Uterus (tissue), 2 donors: ENCODE measurements at regions not wholly inside any gene's neighbourhood (a gene's known extent, or its start where the extent isn't known, plus 50 kb on each side); places are given as distances from the start of the nearest gene placed in this dataset.

Source experiments
- POLR2A ChIP-seq, 2 donors: fragments of 450-650 bp; IDR thresholded peaks; one replicate each; pipeline ENCODE4 v1.6.1; 2016; ENCODE audit warnings: antibody characterized with exemption in 2 of 2, mild to moderate bottlenecking in 1 of 2, moderate library complexity in 1 of 2
- TF ChIP-seq, protein P1 (sequence below), 4 experiments: fragments of 200-600 bp in 2 of 4; fragments of 450-650 bp in 2 of 4; sonication (generic) in 2 of 4; IDR thresholded peaks; one replicate each; pipeline ENCODE4 v1.5.1; 2016 to 2019; ENCODE audit warnings: antibody characterized with exemption in 4 of 4, mild to moderate bottlenecking in 2 of 4, moderate library complexity in 1 of 4

DNA sequence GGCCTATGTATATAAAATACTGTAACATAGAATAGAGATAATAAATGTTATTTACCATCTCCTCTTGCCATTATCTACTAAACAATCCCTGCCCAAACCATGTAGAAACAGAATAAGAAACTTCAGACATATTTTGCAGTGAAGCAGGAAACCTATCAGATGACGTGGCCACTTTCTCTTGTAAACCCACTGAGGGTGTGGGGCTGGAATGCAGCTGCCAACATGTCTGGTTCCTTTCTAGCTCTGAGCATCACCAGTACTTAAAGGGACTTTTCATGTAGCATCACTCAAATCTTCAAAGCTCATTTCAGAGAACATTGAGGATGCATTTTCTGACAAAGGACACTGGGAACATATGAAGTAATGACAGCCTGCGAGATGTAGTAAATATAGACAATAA is 251.8 kb downstream of the LPIN1 start:
- TF ChIP-seq, protein P1, sequence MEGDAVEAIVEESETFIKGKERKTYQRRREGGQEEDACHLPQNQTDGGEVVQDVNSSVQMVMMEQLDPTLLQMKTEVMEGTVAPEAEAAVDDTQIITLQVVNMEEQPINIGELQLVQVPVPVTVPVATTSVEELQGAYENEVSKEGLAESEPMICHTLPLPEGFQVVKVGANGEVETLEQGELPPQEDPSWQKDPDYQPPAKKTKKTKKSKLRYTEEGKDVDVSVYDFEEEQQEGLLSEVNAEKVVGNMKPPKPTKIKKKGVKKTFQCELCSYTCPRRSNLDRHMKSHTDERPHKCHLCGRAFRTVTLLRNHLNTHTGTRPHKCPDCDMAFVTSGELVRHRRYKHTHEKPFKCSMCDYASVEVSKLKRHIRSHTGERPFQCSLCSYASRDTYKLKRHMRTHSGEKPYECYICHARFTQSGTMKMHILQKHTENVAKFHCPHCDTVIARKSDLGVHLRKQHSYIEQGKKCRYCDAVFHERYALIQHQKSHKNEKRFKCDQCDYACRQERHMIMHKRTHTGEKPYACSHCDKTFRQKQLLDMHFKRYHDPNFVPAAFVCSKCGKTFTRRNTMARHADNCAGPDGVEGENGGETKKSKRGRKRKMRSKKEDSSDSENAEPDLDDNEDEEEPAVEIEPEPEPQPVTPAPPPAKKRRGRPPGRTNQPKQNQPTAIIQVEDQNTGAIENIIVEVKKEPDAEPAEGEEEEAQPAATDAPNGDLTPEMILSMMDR (IDR thresholded peaks at IDR 0.05), result no peak
- no peak for TF ChIP-seq POLR2A (IDR thresholded peaks at IDR 0.05)
